Suppressor macrophage (primary cell): ENCODE measurements at regions not wholly inside any gene's neighbourhood (a gene's known extent, or its start where the extent isn't known, plus 50 kb on each side); places are given as distances from the start of the nearest gene placed in this dataset.
A peak's percentile ranks its signal among the peaks of the same experiment; 100 is the strongest.
"Not testable (repeated sequence)": the region's sequence is repeated elsewhere in the genome, so short reads cannot be mapped to it uniquely, and the experiment has no call there.

Experiments used
- DNase-seq, 4 experiments: peaks; one replicate each; pipeline ENCODE4 v3.0.0-alpha.2; 2020 to 2022

GRCh38 chr2:133886735-133887675 is 318.7 kb upstream of the NCKAP5 start:
- peak; percentile 52 to 71 (median 58) for DNase-seq

- DNase-seq, result no peak
Measured at GRCh38 chr2:133887676-133888040, 319.4 kb upstream of the NCKAP5 start.

- no peak for DNase-seq
Measured at GRCh38 chr2:133888107-133888506, 319.8 kb upstream of the NCKAP5 start.

GRCh38 chr2:133888621-133889219 is 320.5 kb upstream of the NCKAP5 start:
- no peak for DNase-seq

GRCh38 chr2:133892352-133892913 is 324.2 kb upstream of the NCKAP5 start:
- DNase-seq, result no peak

- no peak for DNase-seq
Measured at GRCh38 chr2:133894429-133894828, 326.2 kb upstream of the NCKAP5 start.

- not testable (repeated sequence) for DNase-seq
Measured at GRCh38 chr2:133897838-133898237, 329.6 kb upstream of the NCKAP5 start.

GRCh38 chr2:133900909-133901308 is 332.6 kb upstream of the NCKAP5 start:
- DNase-seq, result no peak

- DNase-seq, result no peak
Measured at GRCh38 chr2:133906396-133906795, 338.1 kb upstream of the NCKAP5 start.

GRCh38 chr2:133906926-133907325 is 338.7 kb upstream of the NCKAP5 start:
- no peak for DNase-seq

- no peak for DNase-seq
Measured at GRCh38 chr2:133908171-133908570, 339.9 kb upstream of the NCKAP5 start.

- no peak for DNase-seq
Measured at GRCh38 chr2:133918141-133918540, 335.7 kb upstream of the MGAT5 start.

- DNase-seq, result no peak
Measured at GRCh38 chr2:133919285-133919684, 334.6 kb upstream of the MGAT5 start.

GRCh38 chr2:133927894-133928293 is 326.0 kb upstream of the MGAT5 start:
- no peak for DNase-seq

GRCh38 chr2:133936096-133936495 is 317.8 kb upstream of the MGAT5 start:
- DNase-seq, result no peak

- DNase-seq, result no peak
Measured at GRCh38 chr2:133936601-133937000, 317.3 kb upstream of the MGAT5 start.

GRCh38 chr2:133937669-133938068 is 316.2 kb upstream of the MGAT5 start:
- no peak for DNase-seq

- DNase-seq, result no peak
Measured at GRCh38 chr2:133940134-133940533, 313.7 kb upstream of the MGAT5 start.

GRCh38 chr2:133941666-133942065 is 312.2 kb upstream of the MGAT5 start:
- DNase-seq, result no peak

- DNase-seq, result no peak
Measured at GRCh38 chr2:133942398-133942797, 311.5 kb upstream of the MGAT5 start.

- no peak for DNase-seq
Measured at GRCh38 chr2:133943108-133943507, 310.8 kb upstream of the MGAT5 start.

GRCh38 chr2:133945089-133945488 is 308.8 kb upstream of the MGAT5 start:
- no peak for DNase-seq

- DNase-seq, result no peak
Measured at GRCh38 chr2:133947057-133947456, 306.8 kb upstream of the MGAT5 start.
